Esophagus muscularis mucosa (tissue), 3 donors: ENCODE measurements at regions not wholly inside any gene's neighbourhood (a gene's known extent, or its start where the extent isn't known, plus 50 kb on each side); places are given as distances from the start of the nearest gene placed in this dataset.

Experiments
- CTCF ChIP-seq, 3 experiments: fragments of 200-600 bp in 2 of 3; fragments of 450-650 bp in 1 of 3; sonication (generic) in 2 of 3; IDR thresholded peaks; one replicate each; pipeline ENCODE4 v1.5.1; 2017 to 2019; ENCODE audit warnings: antibody characterized with exemption in 3 of 3, mild to moderate bottlenecking in 2 of 3, moderate library complexity in 1 of 3
- POLR2A ChIP-seq: fragments of 450-650 bp; IDR thresholded peaks from one replicate; pipeline ENCODE4 v1.6.1; 2017; ENCODE audit warnings: antibody characterized with exemption, moderate library complexity, mild to moderate bottlenecking, low read depth
- POLR2AphosphoS5 ChIP-seq, 2 donors: sonication (generic); formaldehyde crosslinking; IDR thresholded peaks; one replicate each; pipeline ENCODE4 v1.6.1; 2017; ENCODE audit warnings: antibody characterized with exemption in 2 of 2

- TF ChIP-seq CTCF (IDR thresholded peaks at IDR 0.05) (no peak), POLR2A (no peak), POLR2AphosphoS5 (IDR thresholded peaks at IDR 0.05) (no peak)
Observed at GRCh38 chr6:71810880-71811279, 75.5 kb upstream of the RIMS1 start.
